Thyroid gland (tissue), 4 donors: ENCODE measurements at regions not wholly inside any gene's neighbourhood (a gene's known extent, or its start where the extent isn't known, plus 50 kb on each side); places are given as distances from the start of the nearest gene placed in this dataset.

Source experiments
- DNase-seq, 2 donors: peaks; one replicate each; pipeline ENCODE4 v3.0.0-alpha.2; 2019
- H3K27ac ChIP-seq, 3 donors: fragments of 200-600 bp; sonication (generic); 1 replicate in 2 of 3; 2 replicates in 1 of 3; pipeline ENCODE4 v1.5.1; 2016 to 2019; ENCODE audit warnings: mild to moderate bottlenecking in 1 of 3, moderate library complexity in 1 of 3
- H3K27me3 ChIP-seq: fragments of 200-600 bp; sonication (generic); one replicate; pipeline ENCODE4 v1.5.1; 2019
- H3K36me3 ChIP-seq, 2 donors: fragments of 200-600 bp; sonication (generic); one replicate each; pipeline ENCODE4 v1.5.1; 2016 to 2019
- H3K4me1 ChIP-seq, 2 donors: fragments of 200-600 bp; sonication (generic); one replicate each; pipeline ENCODE4 v1.5.1; 2017 to 2019
- H3K4me3 ChIP-seq, 3 donors: fragments of 200-600 bp; sonication (generic); replicated peaks in 1 of 3; 1 replicate in 2 of 3; 2 replicates in 1 of 3; pipeline ENCODE4 v1.5.1; 2016; ENCODE audit warnings: mild to moderate bottlenecking in 1 of 3
- H3K9me3 ChIP-seq: fragments of 200-600 bp; sonication (generic); one replicate; pipeline ENCODE4 v1.5.1; 2017
- POLR2A ChIP-seq, 2 donors: fragments of 450-650 bp; IDR thresholded peaks; one replicate each; pipeline ENCODE4 v1.6.1; 2017; ENCODE audit warnings: antibody characterized with exemption in 2 of 2, mild to moderate bottlenecking in 2 of 2, moderate library complexity in 1 of 2
- WGBS, 2 donors: methylation state at CpG; one replicate each; pipeline ENCODE4 v1.1.5; 2017; 5-methylcytosine and 5-hydroxymethylcytosine counted together
- intact Hi-C: fragments of 100-400 bp; cut with DNase I; formaldehyde crosslinking; loops from one replicate; pipeline ENCODE4 v1.15.1; 2023
- TF ChIP-seq, protein P1 (sequence below), 6 experiments: fragments of 200-600 bp in 3 of 6; fragments of 450-650 bp in 3 of 6; sonication (generic) in 3 of 6; IDR thresholded peaks; one replicate each; pipeline ENCODE4 v1.5.1; 2016 to 2019; ENCODE audit warnings: antibody characterized with exemption in 6 of 6, mild to moderate bottlenecking in 2 of 6, inconsistent platforms in 1 of 6, moderate library complexity in 1 of 6

GRCh38 chr3:181288145-181288544 is 298.6 kb upstream of the DNAJC19 start:
- 65 to 67% methylated on average over 3 of the region's 3 CpGs for WGBS, 2 donors
- TF ChIP-seq, protein P1, sequence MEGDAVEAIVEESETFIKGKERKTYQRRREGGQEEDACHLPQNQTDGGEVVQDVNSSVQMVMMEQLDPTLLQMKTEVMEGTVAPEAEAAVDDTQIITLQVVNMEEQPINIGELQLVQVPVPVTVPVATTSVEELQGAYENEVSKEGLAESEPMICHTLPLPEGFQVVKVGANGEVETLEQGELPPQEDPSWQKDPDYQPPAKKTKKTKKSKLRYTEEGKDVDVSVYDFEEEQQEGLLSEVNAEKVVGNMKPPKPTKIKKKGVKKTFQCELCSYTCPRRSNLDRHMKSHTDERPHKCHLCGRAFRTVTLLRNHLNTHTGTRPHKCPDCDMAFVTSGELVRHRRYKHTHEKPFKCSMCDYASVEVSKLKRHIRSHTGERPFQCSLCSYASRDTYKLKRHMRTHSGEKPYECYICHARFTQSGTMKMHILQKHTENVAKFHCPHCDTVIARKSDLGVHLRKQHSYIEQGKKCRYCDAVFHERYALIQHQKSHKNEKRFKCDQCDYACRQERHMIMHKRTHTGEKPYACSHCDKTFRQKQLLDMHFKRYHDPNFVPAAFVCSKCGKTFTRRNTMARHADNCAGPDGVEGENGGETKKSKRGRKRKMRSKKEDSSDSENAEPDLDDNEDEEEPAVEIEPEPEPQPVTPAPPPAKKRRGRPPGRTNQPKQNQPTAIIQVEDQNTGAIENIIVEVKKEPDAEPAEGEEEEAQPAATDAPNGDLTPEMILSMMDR (IDR thresholded peaks at IDR 0.05), result no peak
- TF ChIP-seq POLR2A (IDR thresholded peaks at IDR 0.05), result no peak
- DNase-seq, result no peak
- no peaks in the 10 kb centered on the region for H3K9me3 ChIP-seq
- H3K36me3 ChIP-seq, result no peaks in the 10 kb centered on the region
- intact Hi-C loops, result no loop called here
- H3K27ac ChIP-seq, result no peak overlapping the region
- H3K4me3 ChIP-seq, result no peak overlapping the region
- no peaks in the 10 kb centered on the region for H3K4me1 ChIP-seq
- no peaks in the 10 kb centered on the region for H3K27me3 ChIP-seq

GRCh38 chr3:181279239-181279565 is 289.7 kb upstream of the DNAJC19 start:
- WGBS, 2 donors, result 81 to 82% methylated on average over 2 of the region's 2 CpGs
- no peaks in the 10 kb centered on the region for H3K9me3 ChIP-seq
- H3K4me3 ChIP-seq, result no peak overlapping the region
- H3K27ac ChIP-seq, result no peak overlapping the region
- no peak for DNase-seq
- H3K36me3 ChIP-seq, result no peaks in the 10 kb centered on the region
- TF ChIP-seq, protein P1 (IDR thresholded peaks at IDR 0.05), result no peak
- TF ChIP-seq POLR2A (IDR thresholded peaks at IDR 0.05), result no peak
- no peaks in the 10 kb centered on the region for H3K27me3 ChIP-seq
- no peaks in the 10 kb centered on the region for H3K4me1 ChIP-seq
- intact Hi-C loops, result no loop called here

- no peaks in the 10 kb centered on the region for H3K36me3 ChIP-seq
- DNase-seq, result no peak
- TF ChIP-seq POLR2A (IDR thresholded peaks at IDR 0.05), result no peak
- TF ChIP-seq, protein P1 (IDR thresholded peaks at IDR 0.05), result peak in 3 of 6 experiments; percentile 14 to 27 (median 18)
- H3K4me1 ChIP-seq, result no peaks in the 10 kb centered on the region
- no peaks in the 10 kb centered on the region for H3K9me3 ChIP-seq
- H3K27ac ChIP-seq, result no peak overlapping the region
- WGBS, 2 donors, result 54% methylated on average over 5 of the region's 5 CpGs
- no peaks in the 10 kb centered on the region for H3K27me3 ChIP-seq
- intact Hi-C loops, result no loop called here
- no peak overlapping the region for H3K4me3 ChIP-seq
Measured at GRCh38 chr3:181278468-181279238, 289.1 kb upstream of the DNAJC19 start.

DNA sequence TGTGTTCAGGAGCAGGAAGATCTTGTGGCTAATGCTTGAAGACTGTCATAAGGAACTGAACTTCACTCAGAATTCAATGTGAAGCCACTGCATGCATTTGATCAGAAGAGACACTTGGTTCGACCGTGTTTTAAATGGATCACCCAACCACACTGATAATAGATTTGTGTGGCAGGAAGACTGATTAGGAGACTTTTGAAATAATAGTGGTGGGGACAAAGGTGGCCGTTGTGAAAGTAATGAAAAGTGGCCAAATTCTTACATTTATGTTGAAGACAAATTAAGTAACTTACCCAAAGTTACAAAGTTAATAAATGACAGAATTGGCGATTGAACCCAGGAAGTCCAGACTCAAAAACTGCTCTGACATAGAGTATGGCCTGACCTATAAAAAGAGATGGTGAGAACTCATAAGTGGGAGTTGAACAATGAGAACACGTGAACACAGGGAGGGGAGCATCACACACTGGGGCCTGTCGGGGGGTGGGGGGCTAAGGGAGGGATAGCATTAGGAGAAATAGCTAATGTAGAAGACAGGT is 286.9 kb upstream of the DNAJC19 start:
- TF ChIP-seq POLR2A (IDR thresholded peaks at IDR 0.05), result no peak
- TF ChIP-seq, protein P1 (IDR thresholded peaks at IDR 0.05), result no peak
- intact Hi-C loops, result no loop called here
- 82 to 88% methylated on average over 6 of the region's 6 CpGs for WGBS, 2 donors
- Histone ChIP-seq H3K9me3 (no peaks in the 10 kb centered on the region), H3K4me1 (no peaks in the 10 kb centered on the region), H3K4me3 (no peak overlapping the region), H3K27ac (no peak overlapping the region), H3K36me3 (no peaks in the 10 kb centered on the region), H3K27me3 (no peaks in the 10 kb centered on the region)
- no peak for DNase-seq

DNA sequence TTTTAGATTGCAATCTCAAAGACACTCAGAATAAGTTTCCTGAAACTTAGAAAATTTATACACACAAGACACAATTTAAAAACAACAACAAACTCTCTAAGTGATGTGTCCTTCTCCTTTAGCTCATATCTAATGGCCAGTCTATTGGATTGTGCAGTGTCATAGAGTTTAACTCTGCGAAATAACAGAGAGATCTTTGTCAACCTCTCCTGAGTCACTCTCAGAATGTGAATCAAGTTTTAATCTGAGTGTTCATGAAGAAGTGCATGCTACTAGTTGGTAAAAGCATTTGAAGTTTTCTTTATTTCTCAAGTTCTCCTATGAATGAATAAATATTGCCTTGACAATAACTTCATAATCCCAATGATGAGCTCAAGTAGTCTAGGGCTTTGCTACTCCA is 284.5 kb upstream of the DNAJC19 start:
- Histone ChIP-seq H3K4me1 (no peaks in the 10 kb centered on the region), H3K4me3 (no peak overlapping the region), H3K27me3 (no peaks in the 10 kb centered on the region), H3K27ac (no peak overlapping the region), H3K9me3 (no peaks in the 10 kb centered on the region), H3K36me3 (no peaks in the 10 kb centered on the region)
- intact Hi-C loops, result no loop called here
- 85 to 97% methylated on average over 1 of the region's 1 CpG for WGBS, 2 donors
- TF ChIP-seq, protein P1 (IDR thresholded peaks at IDR 0.05), result no peak
- no peak for TF ChIP-seq POLR2A (IDR thresholded peaks at IDR 0.05)
- DNase-seq, result no peak
